Right atrium auricular region (tissue), 2 donors: ENCODE measurements at regions not wholly inside any gene's neighbourhood (a gene's known extent, or its start where the extent isn't known, plus 50 kb on each side); places are given as distances from the start of the nearest gene placed in this dataset.
"Not testable (repeated sequence)": the region's sequence is repeated elsewhere in the genome, so short reads cannot be mapped to it uniquely, and the experiment has no call there.

Experiments used
- DNase-seq: peaks from one replicate; pipeline ENCODE4 v3.0.0-alpha.2; 2019; ENCODE audit warnings: low spot score
- H3K27ac ChIP-seq, 2 donors: fragments of 200-600 bp; sonication (generic); 1 replicate in 1 of 2; 2 replicates in 1 of 2; pipeline ENCODE4 v1.5.1; 2016 to 2019
- H3K27me3 ChIP-seq, 2 donors: fragments of 200-600 bp; sonication (generic); one replicate each; pipeline versions ENCODE4 v1.5.1 to v1.6.0; 2017 to 2019
- H3K36me3 ChIP-seq: fragments of 200-600 bp; sonication (generic); one replicate; pipeline ENCODE4 v1.5.1; 2016
- H3K4me1 ChIP-seq, 2 donors: fragments of 200-600 bp; sonication (generic); one replicate each; pipeline versions ENCODE4 v1.5.1 to v1.6.0; 2017 to 2019
- H3K4me3 ChIP-seq, 2 donors: fragments of 200-600 bp; sonication (generic); 1 replicate in 1 of 2; 2 replicates in 1 of 2; pipeline ENCODE4 v1.5.1; 2017 to 2019; ENCODE audit warnings: mild to moderate bottlenecking in 1 of 2, moderate library complexity in 1 of 2
- H3K9me3 ChIP-seq, 2 donors: fragments of 200-600 bp; sonication (generic); one replicate each; pipeline ENCODE4 v1.5.1; 2019
- TF ChIP-seq, protein P1 (sequence below), 2 donors: fragments of 200-600 bp; sonication (generic); IDR thresholded peaks; one replicate each; pipeline ENCODE4 v1.5.1; 2019; ENCODE audit warnings: antibody characterized with exemption in 2 of 2

GRCh38 chr3:39641274-39641673, 168.1 kb upstream of the MYRIP start:
- no peak overlapping the region for H3K27ac ChIP-seq
- H3K4me3 ChIP-seq = no peak overlapping the region
- H3K4me1 ChIP-seq = peaks cover 0 to 3% of the 10 kb centered on the region in 2 donors
- DNase-seq = no peak
- TF ChIP-seq, protein P1, sequence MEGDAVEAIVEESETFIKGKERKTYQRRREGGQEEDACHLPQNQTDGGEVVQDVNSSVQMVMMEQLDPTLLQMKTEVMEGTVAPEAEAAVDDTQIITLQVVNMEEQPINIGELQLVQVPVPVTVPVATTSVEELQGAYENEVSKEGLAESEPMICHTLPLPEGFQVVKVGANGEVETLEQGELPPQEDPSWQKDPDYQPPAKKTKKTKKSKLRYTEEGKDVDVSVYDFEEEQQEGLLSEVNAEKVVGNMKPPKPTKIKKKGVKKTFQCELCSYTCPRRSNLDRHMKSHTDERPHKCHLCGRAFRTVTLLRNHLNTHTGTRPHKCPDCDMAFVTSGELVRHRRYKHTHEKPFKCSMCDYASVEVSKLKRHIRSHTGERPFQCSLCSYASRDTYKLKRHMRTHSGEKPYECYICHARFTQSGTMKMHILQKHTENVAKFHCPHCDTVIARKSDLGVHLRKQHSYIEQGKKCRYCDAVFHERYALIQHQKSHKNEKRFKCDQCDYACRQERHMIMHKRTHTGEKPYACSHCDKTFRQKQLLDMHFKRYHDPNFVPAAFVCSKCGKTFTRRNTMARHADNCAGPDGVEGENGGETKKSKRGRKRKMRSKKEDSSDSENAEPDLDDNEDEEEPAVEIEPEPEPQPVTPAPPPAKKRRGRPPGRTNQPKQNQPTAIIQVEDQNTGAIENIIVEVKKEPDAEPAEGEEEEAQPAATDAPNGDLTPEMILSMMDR (IDR thresholded peaks at IDR 0.05) = no peak
- no peaks in the 10 kb centered on the region for H3K9me3 ChIP-seq
- H3K36me3 ChIP-seq = no peaks in the 10 kb centered on the region
- H3K27me3 ChIP-seq = no peaks in the 10 kb centered on the region

DNA sequence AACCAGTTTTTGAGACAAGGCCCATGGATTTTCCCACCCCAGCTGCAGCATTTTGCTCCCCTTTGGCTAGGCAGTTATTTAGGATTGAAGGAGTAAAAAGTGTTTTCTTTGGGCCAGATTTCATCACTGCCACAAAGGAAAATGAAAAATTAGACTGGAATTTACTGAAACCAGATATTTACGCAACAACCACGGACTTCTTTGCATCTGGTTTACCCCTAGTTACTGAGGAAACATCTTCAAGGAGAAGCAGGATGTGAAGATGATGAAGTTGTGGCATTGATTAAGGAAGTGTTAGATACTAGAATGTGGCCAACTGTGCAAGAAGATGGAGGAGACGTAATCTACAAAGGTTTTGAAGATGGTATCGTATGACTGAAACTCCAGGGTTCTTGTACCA, 165.2 kb upstream of the MYRIP start:
- Histone ChIP-seq H3K4me1 (peaks cover 0 to 3% of the 10 kb centered on the region in 2 donors), H3K27ac (no peak overlapping the region)
- no peak for DNase-seq

GRCh38 chr3:39651256-39651655, 158.2 kb upstream of the MYRIP start:
- H3K36me3 ChIP-seq, H3K27ac ChIP-seq, H3K4me3 ChIP-seq, H3K9me3 ChIP-seq, DNase-seq, H3K4me1 ChIP-seq, H3K27me3 ChIP-seq: not testable (repeated sequence)

More for the DNA sequence above, 165.2 kb upstream of the MYRIP start:
- Histone ChIP-seq H3K4me3 (no peak overlapping the region), H3K9me3 (no peaks in the 10 kb centered on the region), H3K27me3 (no peaks in the 10 kb centered on the region), H3K36me3 (no peaks in the 10 kb centered on the region)
- TF ChIP-seq, protein P1 (IDR thresholded peaks at IDR 0.05) = no peak

GRCh38 chr3:39651993-39652739, 157.2 kb upstream of the MYRIP start:
- Histone ChIP-seq H3K9me3 (no peaks in the 10 kb centered on the region), H3K4me3 (no peak overlapping the region), H3K4me1 (no peaks in the 10 kb centered on the region), H3K36me3 (no peaks in the 10 kb centered on the region), H3K27ac (no peak overlapping the region), H3K27me3 (no peaks in the 10 kb centered on the region)
- DNase-seq = no peak
- TF ChIP-seq, protein P1 (IDR thresholded peaks at IDR 0.05) = no peak

GRCh38 chr3:39655718-39656117, 153.7 kb upstream of the MYRIP start:
- H3K4me1 ChIP-seq, H3K36me3 ChIP-seq, H3K27me3 ChIP-seq, H3K27ac ChIP-seq, H3K9me3 ChIP-seq, DNase-seq, H3K4me3 ChIP-seq: not testable (repeated sequence)

GRCh38 chr3:39657075-39657474, 152.3 kb upstream of the MYRIP start:
- Histone ChIP-seq H3K4me1 (no peaks in the 10 kb centered on the region), H3K27ac (no peak overlapping the region), H3K36me3 (no peaks in the 10 kb centered on the region), H3K4me3 (no peak overlapping the region), H3K9me3 (no peaks in the 10 kb centered on the region), H3K27me3 (no peaks in the 10 kb centered on the region)
- no peak for DNase-seq
- TF ChIP-seq, protein P1 (IDR thresholded peaks at IDR 0.05) = no peak

DNA sequence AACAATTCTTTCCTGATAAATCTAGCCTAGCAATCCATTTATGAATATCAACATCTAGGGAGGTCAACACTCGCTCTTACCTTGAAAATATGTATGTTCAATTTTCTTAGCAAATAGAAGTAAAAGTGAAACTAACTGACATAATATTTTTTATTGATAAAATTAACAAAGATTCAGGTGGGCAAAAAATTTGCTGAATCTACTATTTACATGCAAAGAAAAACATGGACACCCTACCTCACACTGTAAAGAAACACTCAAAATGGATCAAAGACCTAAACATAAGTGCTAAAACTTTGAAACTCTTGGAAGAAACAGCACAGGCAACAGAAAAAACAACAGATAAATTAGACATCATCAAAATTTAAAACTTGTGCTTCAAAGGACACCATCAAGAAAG, 151.6 kb upstream of the MYRIP start:
- DNase-seq = no peak
- Histone ChIP-seq H3K4me1 (no peaks in the 10 kb centered on the region), H3K4me3 (no peak overlapping the region), H3K36me3 (no peaks in the 10 kb centered on the region), H3K27me3 (no peaks in the 10 kb centered on the region), H3K9me3 (no peaks in the 10 kb centered on the region), H3K27ac (no peak overlapping the region)
- TF ChIP-seq, protein P1 (IDR thresholded peaks at IDR 0.05) = no peak
